IMR-90 (cell line): ENCODE measurements at regions not wholly inside any gene's neighbourhood (a gene's known extent, or its start where the extent isn't known, plus 50 kb on each side); places are given as distances from the start of the nearest gene placed in this dataset.

ENCODE experiments used
- ATAC-seq: fragments of 200-7000 bp; cut with Tn5 transposase; 2 replicates; pipeline ENCODE4 v1.9.1; 2020; ENCODE audit warnings: low read depth, mild to moderate bottlenecking, moderate library complexity
- BruUV-seq: library from RNA; stranded (reverse); fragments of 400-500 nt; replicated peaks from 2 replicates; lab custom pipeline; 2021; lab: Mats Ljungman, UMichigan
- CTCF ChIA-PET: fragments of 300-600 bp; formaldehyde crosslinking; extraction: SDS; loops from one replicate; lab custom pipeline; 2021; ENCODE audit warnings: antibody characterized with exemption; lab: Yijun Ruan, JAX
- POLR2A ChIA-PET: fragments of 300-600 bp; sonication (Branson Sonifier 250); formaldehyde crosslinking; loops from one replicate; lab custom pipeline; 2022; ENCODE audit warnings: antibody characterized with exemption; ENCODE audit not compliant: unreplicated experiment; lab: Charles Lee
- DNase-seq: peaks from one replicate; pipeline ENCODE4 v3.0.0; 2013
- H2AFZ ChIP-seq: replicated peaks from 2 replicates; pipeline ENCODE3; 2013; ENCODE audit warnings: low read length, mild to moderate bottlenecking; ENCODE audit not compliant: poor library complexity
- H2AK5ac ChIP-seq: 2 replicates; pipeline ENCODE4 v1.6.1; 2013; ENCODE audit warnings: low read depth, low read length, inconsistent platforms
- H2AK9ac ChIP-seq: replicated peaks from 2 replicates; pipeline ENCODE3; 2013; ENCODE audit warnings: mild to moderate bottlenecking, low read depth, low read length, moderate library complexity; ENCODE audit not compliant: poor library complexity
- H2BK120ac ChIP-seq: 2 replicates; pipeline ENCODE4 v1.6.1; 2013; ENCODE audit warnings: low read depth, low read length, inconsistent platforms
- H2BK15ac ChIP-seq: 3 replicates; pipeline ENCODE4 v1.6.1; 2013; ENCODE audit warnings: low read depth, low read length, inconsistent platforms
- H2BK20ac ChIP-seq: 2 replicates; pipeline ENCODE4 v1.6.1; 2013; ENCODE audit warnings: low read depth, mild to moderate bottlenecking, inconsistent platforms, low read length, moderate library complexity
- H2BK5ac ChIP-seq: 2 replicates; pipeline ENCODE4 v1.6.1; 2013; ENCODE audit warnings: mild to moderate bottlenecking, low read depth, low read length, inconsistent platforms; ENCODE audit not compliant: poor library complexity, severe bottlenecking
- H3K14ac ChIP-seq: replicated peaks from 2 replicates; pipeline ENCODE4 v1.6.1; 2013; ENCODE audit warnings: low read depth, low read length, inconsistent platforms
- H3K18ac ChIP-seq: 2 replicates; pipeline ENCODE4 v1.6.1; 2013; ENCODE audit warnings: low read depth, low read length, control low read depth
- H3K23ac ChIP-seq: 2 replicates; pipeline ENCODE4 v1.6.1; 2013; ENCODE audit warnings: low read depth, low read length, inconsistent platforms
- H3K27ac ChIP-seq: 2 replicates; pipeline ENCODE4 v1.5.1; 2013; ENCODE audit warnings: mild to moderate bottlenecking, control low read depth, low read length; ENCODE audit not compliant: insufficient read depth
- H3K27me3 ChIP-seq: 2 replicates; pipeline ENCODE4 v1.6.1; 2013; ENCODE audit warnings: low read length; ENCODE audit not compliant: control insufficient read depth, insufficient read depth
- H3K36me3 ChIP-seq: 2 replicates; pipeline ENCODE4 v1.6.1; 2013; ENCODE audit warnings: low read length, mixed read lengths; ENCODE audit not compliant: control insufficient read depth, insufficient read depth
- H3K4ac ChIP-seq: 2 replicates; pipeline ENCODE4 v1.6.1; 2013; ENCODE audit warnings: low read depth, low read length, inconsistent platforms
- H3K4me1 ChIP-seq: 2 replicates; pipeline ENCODE4 v1.6.1; 2013; ENCODE audit warnings: low read length, mixed read lengths; ENCODE audit not compliant: control insufficient read depth, insufficient read depth
- H3K4me2 ChIP-seq: 2 replicates; pipeline ENCODE4 v1.6.1; 2013; ENCODE audit warnings: low read depth, mild to moderate bottlenecking, control low read depth, low read length, moderate library complexity
- H3K4me3 ChIP-seq: 2 replicates; pipeline ENCODE4 v1.5.1; 2013; ENCODE audit warnings: low read depth, mild to moderate bottlenecking, control low read depth, low read length, moderate library complexity; ENCODE audit not compliant: insufficient read depth
- H3K56ac ChIP-seq: 2 replicates; pipeline ENCODE4 v1.6.1; 2013; ENCODE audit warnings: low read length, inconsistent platforms; ENCODE audit not compliant: insufficient read depth; ENCODE audit errors: extremely low read depth
- H3K79me1 ChIP-seq, 2 experiments: 2 replicates each; pipeline ENCODE4 v1.6.1; 2013; ENCODE audit warnings: low read length in 2 of 2, inconsistent platforms in 1 of 2, low read depth in 1 of 2
- H3K9ac ChIP-seq: 2 replicates; pipeline ENCODE4 v1.6.1; 2013; ENCODE audit warnings: low read depth, low read length, control low read depth
- H3K9me1 ChIP-seq: 2 replicates; pipeline ENCODE4 v1.6.1; 2013; ENCODE audit warnings: low read length, inconsistent platforms; ENCODE audit not compliant: insufficient read depth
- H3K9me3 ChIP-seq: 2 replicates; pipeline ENCODE4 v1.6.1; 2013; ENCODE audit warnings: low read length; ENCODE audit not compliant: control insufficient read depth, insufficient read depth
- H4K20me1 ChIP-seq: 2 replicates; pipeline ENCODE4 v1.6.1; 2013; ENCODE audit warnings: low read length, inconsistent platforms; ENCODE audit not compliant: insufficient read depth
- H4K5ac ChIP-seq: 2 replicates; pipeline ENCODE4 v1.6.1; 2013; ENCODE audit warnings: mild to moderate bottlenecking, low read depth, low read length, control low read depth
- H4K8ac ChIP-seq, 2 experiments: 2 replicates each; pipeline ENCODE4 v1.6.1; 2013; ENCODE audit warnings: low read depth in 2 of 2, low read length in 2 of 2, control low read depth in 1 of 2, inconsistent platforms in 1 of 2
- H4K91ac ChIP-seq: 2 replicates; pipeline ENCODE4 v1.6.1; 2013; ENCODE audit warnings: low read depth, low read length, inconsistent platforms; ENCODE audit not compliant: insufficient read depth
- BHLHE40 ChIP-seq: fragments of 150-350 bp; IDR thresholded peaks from 2 replicates; pipeline ENCODE4 v1.6.1; 2016; ENCODE audit warnings: mild to moderate bottlenecking, low read depth, low read length
- CEBPB ChIP-seq: IDR thresholded peaks from 2 replicates; pipeline ENCODE4 v1.6.1; 2012; ENCODE audit warnings: low read depth, low read length, improper control_type of control experiment
- CHD1 ChIP-seq: IDR thresholded peaks from 2 replicates; pipeline ENCODE4 v1.6.1; 2012; ENCODE audit warnings: low read depth, low read length, improper control_type of control experiment
- CTCF ChIP-seq: conservative IDR thresholded peaks from 2 replicates; pipeline ENCODE4 v1.5.1; 2012; ENCODE audit warnings: mild to moderate bottlenecking, low read depth, low read length, improper control_type of control experiment
- ELK1 ChIP-seq: fragments of 150-350 bp; IDR thresholded peaks from 2 replicates; pipeline ENCODE4 v1.6.1; 2016; ENCODE audit warnings: low read depth, mild to moderate bottlenecking, low read length, moderate library complexity, borderline replicate concordance
- FOS ChIP-seq: fragments of 150-350 bp; IDR thresholded peaks from 2 replicates; pipeline ENCODE4 v1.6.1; 2016; ENCODE audit warnings: low read depth, low read length
- MAFK ChIP-seq: IDR thresholded peaks from 2 replicates; pipeline ENCODE4 v1.6.1; 2012; ENCODE audit warnings: low read depth, low read length, improper control_type of control experiment
- MAZ ChIP-seq: IDR thresholded peaks from 2 replicates; pipeline ENCODE4 v1.6.1; 2012; ENCODE audit warnings: low read depth, mild to moderate bottlenecking, low read length, improper control_type of control experiment, moderate library complexity, borderline replicate concordance
- MXI1 ChIP-seq: IDR thresholded peaks from 2 replicates; pipeline ENCODE4 v1.6.1; 2012; ENCODE audit warnings: low read depth, mild to moderate bottlenecking, low read length, moderate library complexity, borderline replicate concordance
- NFE2L2 ChIP-seq: fragments of 150-350 bp; IDR thresholded peaks from 2 replicates; pipeline ENCODE4 v1.6.1; 2016; ENCODE audit warnings: low read depth, mild to moderate bottlenecking, low read length
- POLR2A ChIP-seq: IDR thresholded peaks from 2 replicates; pipeline ENCODE4 v1.6.1; 2012; ENCODE audit warnings: mild to moderate bottlenecking, low read depth, low read length
- RAD21 ChIP-seq: IDR thresholded peaks from 2 replicates; pipeline ENCODE4 v1.6.1; 2012; ENCODE audit warnings: low read length, improper control_type of control experiment
- RCOR1 ChIP-seq: IDR thresholded peaks from 2 replicates; pipeline ENCODE4 v1.6.1; 2012; ENCODE audit warnings: mild to moderate bottlenecking, low read length, improper control_type of control experiment; ENCODE audit not compliant: insufficient replicate concordance
- RFX5 ChIP-seq: IDR thresholded peaks from 2 replicates; pipeline ENCODE4 v1.8.0; 2012; ENCODE audit warnings: low read depth, mild to moderate bottlenecking, low read length, moderate library complexity
- SMC3 ChIP-seq: fragments of 150-350 bp; IDR thresholded peaks from 2 replicates; pipeline ENCODE4 v1.6.1; 2016; ENCODE audit warnings: low read depth, mild to moderate bottlenecking, antibody characterized with exemption, low read length, moderate library complexity
- USF2 ChIP-seq: fragments of 150-350 bp; IDR thresholded peaks from 2 replicates; pipeline ENCODE4 v1.6.1; 2017; ENCODE audit warnings: mild to moderate bottlenecking, antibody characterized with exemption, low read length, low read depth
- WGBS, 2 experiments: methylation state at CpG; one replicate each; pipeline versions ENCODE4 v1.1.5 to v1.1.7; 2013; ENCODE audit warnings: missing lambda C conversion rate in 2 of 2; ENCODE audit not compliant: insufficient read length in 1 of 2; ENCODE audit errors: extremely low coverage in 2 of 2; 5-methylcytosine and 5-hydroxymethylcytosine counted together
- dilution Hi-C: fragments of 300-500 bp; cut with HindIII; formaldehyde crosslinking; loops from one replicate; pipeline ENCODE4 v1.14.3; 2018; ENCODE audit warnings: low sequenced_read_pairs; ENCODE audit not compliant: unreplicated experiment
- in situ Hi-C: fragments of 300-500 bp; cut with MboI; formaldehyde crosslinking; loops from 3 replicates; pipeline ENCODE4 v1.14.3; 2019; ENCODE audit warnings: low sequenced_read_pairs, inconsistent platforms, mixed read lengths
- intact Hi-C: fragments of 100-400 bp; cut with micrococcal nuclease; formaldehyde crosslinking; loops from 2 replicates; pipeline ENCODE4 v1.10.0; 2022

- TF ChIP-seq BHLHE40 (no peak), FOS (no peak), USF2 (no peak), RFX5 (no peak), MAFK (no peak), NFE2L2 (no peak), MXI1 (no peak), SMC3 (no peak), CTCF (no peak), ELK1 (no peak), RAD21 (no peak), CEBPB (no peak), CHD1 (no peak), RCOR1 (no peak), POLR2A (no peak), MAZ (no peak)
- Histone ChIP-seq H3K4me3 (no peak overlapping the region), H2AFZ (no peak overlapping the region), H3K18ac (no peak overlapping the region), H2AK9ac (no peak overlapping the region), H2BK15ac (no peak overlapping the region), H4K20me1 (no peaks in the 10 kb centered on the region), H3K4me2 (no peak overlapping the region), H3K36me3 (no peaks in the 10 kb centered on the region), H4K5ac (no peak overlapping the region), H3K27ac (no peak overlapping the region), H3K23ac (no peak overlapping the region), H2BK120ac (no peak overlapping the region), H3K79me1 (no peaks in the 10 kb centered on the region), H3K4me1 (no peaks in the 10 kb centered on the region), H4K8ac (no peak overlapping the region), H4K91ac (no peak overlapping the region), H3K4ac (no peak overlapping the region), H3K56ac (no peak overlapping the region), H3K9me3 (no peaks in the 10 kb centered on the region), H3K9ac (no peak overlapping the region), H3K14ac (no peak overlapping the region), H3K27me3 (no peaks in the 10 kb centered on the region; the same call in 1 of the 2 replicates), H2BK20ac (no peak overlapping the region), H2AK5ac (no peak overlapping the region), H3K9me1 (no peaks in the 10 kb centered on the region), H2BK5ac (no peak overlapping the region)
- dilution Hi-C loops, result no loop called here
- ATAC-seq, result no peak
- in situ Hi-C loops, result no loop called here
- no peak for DNase-seq
- BruUV-seq, result no TSS peak
- ChIA-PET CTCF (interaction anchor here (0.6 kb wide), 1 partner anchor 825 kb away, joined by 3 read pairs; no protein-coding TSS in a partner anchor), POLR2A (no interaction called here)
- intact Hi-C loops, result no loop called here
- WGBS, 2 experiments, result 63% methylated on average over 2 of the region's 4 CpGs; no CpG with 5 or more reads in 1 of the 2 experiments
These were observed 186.0 kb downstream of the KIF20B start for GRCh38 chr10:89887406-89887805.
